ENCODE measurements at regions not wholly inside any gene's neighbourhood (a gene's known extent, or its start where the extent isn't known, plus 50 kb on each side); places are given as distances from the start of the nearest gene placed in this dataset.

GRCh38 chr2:88808652-88809051 is 117.2 kb downstream of the RPIA start:
- H2BK15ac ChIP-seq (ENCODE audit: low read depth, low read length): no peak overlapping the region
- H3K27me3 ChIP-seq (ENCODE audit: insufficient read depth, low read length): no peaks in the 10 kb centered on the region
- DNase-seq: no peak
- H3K14ac ChIP-seq (ENCODE audit: insufficient read depth, low read length): no peak overlapping the region
- no peak overlapping the region for H4K8ac ChIP-seq (replicated peaks; ENCODE audit: insufficient read length, low read depth, low read length)
- no peak overlapping the region for H2BK20ac ChIP-seq (ENCODE audit: low read depth, low read length, poor library complexity, severe bottlenecking)
- Mint-ChIP-seq H3K36me3 (ENCODE audit: insufficient read depth in 1 of 3, low read depth in 3 of 3) (peaks cover 12 to 20% (median 14%) of the 10 kb centered on the region in 3 experiments; a peak in 6 of 7 replicates), H3K4me3 (no peak overlapping the region), H3K27ac (no peak overlapping the region), H3K9me3 (peaks cover 58 to 89% of the 10 kb centered on the region in 2 experiments), H3K4me1 (no peaks in the 10 kb centered on the region), H3K27me3 (ENCODE audit: low read depth) (peaks cover 5% of the 10 kb centered on the region)
- H3K79me1 ChIP-seq (ENCODE audit: insufficient read depth, low read depth, low read length, poor library complexity, severe bottlenecking): no peaks in the 10 kb centered on the region
- no peaks in the 10 kb centered on the region for H3K4me1 ChIP-seq (ENCODE audit: insufficient read depth, low read length)
- TF ChIP-seq CTCF (conservative IDR thresholded peaks at IDR 0.05): no peak
- no peaks in the 10 kb centered on the region for H3K23me2 ChIP-seq (ENCODE audit: insufficient read length, low read depth, low read length, poor library complexity, severe bottlenecking)
- H3K79me2 ChIP-seq (ENCODE audit: insufficient read depth, low read length): no peaks in the 10 kb centered on the region
- no CpG with 5 or more reads among the region's 1 CpG for WGBS (ENCODE audit: extremely low coverage, insufficient read length, low lambda C conversion rate)
- H2BK5ac ChIP-seq (ENCODE audit: insufficient read length, low read length): no peak overlapping the region
- H3K4me2 ChIP-seq (ENCODE audit: insufficient read depth, insufficient read length, low read length): no peak overlapping the region
- no peak overlapping the region for H3K18ac ChIP-seq (ENCODE audit: insufficient read length, low read depth, low read length)
- no peak overlapping the region for H3K9ac ChIP-seq (ENCODE audit: extremely low read depth, insufficient read length, low read length)
- no peak overlapping the region for H3K4ac ChIP-seq (ENCODE audit: low read depth, low read length)
- no peaks in the 10 kb centered on the region for H4K20me1 ChIP-seq (ENCODE audit: control insufficient read depth, insufficient read depth, insufficient read length)
- no peak overlapping the region for H3K27ac ChIP-seq (ENCODE audit: insufficient read length, low read depth, low read length)
- no peaks in the 10 kb centered on the region for H3K9me3 ChIP-seq (ENCODE audit: control insufficient read depth, low read depth, low read length)
- H3K56ac ChIP-seq (ENCODE audit: insufficient read length, low read depth, low read length): no peak overlapping the region
- H4K5ac ChIP-seq (ENCODE audit: insufficient read length, low read depth, low read length): no peak overlapping the region
- no peak overlapping the region for H2AK5ac ChIP-seq (ENCODE audit: insufficient read length, low read length)
- H2BK12ac ChIP-seq (ENCODE audit: insufficient read length, low read depth, low read length): no peak overlapping the region
- H2AFZ ChIP-seq (ENCODE audit: low read length): no peak overlapping the region
- H4K91ac ChIP-seq (ENCODE audit: insufficient read length, low read depth, low read length): no peak overlapping the region
- no peak overlapping the region for H3K23ac ChIP-seq (ENCODE audit: insufficient read length, low read depth, low read length)
- H2BK120ac ChIP-seq (ENCODE audit: low read depth, low read length, poor library complexity, severe bottlenecking): no peak overlapping the region
- no peak overlapping the region for H3T11ph ChIP-seq (ENCODE audit: low read length)
